ENCODE measurements at regions not wholly inside any gene's neighbourhood (a gene's known extent, or its start where the extent isn't known, plus 50 kb on each side); places are given as distances from the start of the nearest gene placed in this dataset.

DNA sequence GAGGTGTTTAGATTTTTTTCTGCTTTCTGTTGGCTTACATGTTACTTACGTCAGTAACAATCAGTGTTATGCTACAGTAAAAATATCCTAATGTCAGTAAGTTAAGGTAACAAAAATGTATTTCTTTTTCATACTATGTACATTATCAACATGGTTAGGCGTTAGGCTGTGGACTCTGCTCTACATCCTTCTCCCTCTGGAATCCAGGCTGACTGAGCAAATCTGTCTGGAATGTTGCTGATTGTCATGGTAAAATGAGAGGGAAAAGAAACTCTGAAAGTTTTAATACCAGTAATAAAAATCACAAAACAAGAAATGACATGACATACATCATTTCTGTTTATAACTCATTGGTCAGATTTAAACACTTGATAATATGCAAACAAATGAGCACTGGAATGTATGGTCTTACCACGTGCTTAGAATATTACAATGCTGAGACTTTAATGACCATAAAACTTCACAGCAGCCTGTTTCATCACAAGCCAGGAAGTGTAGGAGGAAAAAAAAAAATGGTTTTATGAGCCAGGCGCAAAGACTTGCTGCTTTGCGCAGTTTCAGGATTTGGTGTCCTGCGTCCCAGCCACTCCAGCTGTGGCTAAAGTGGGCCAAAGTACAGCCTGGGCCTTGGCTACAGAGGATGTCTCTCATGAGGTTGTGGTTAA is 252.4 kb downstream of the FSIP2 start:
- no peak for DNase-seq

DNA sequence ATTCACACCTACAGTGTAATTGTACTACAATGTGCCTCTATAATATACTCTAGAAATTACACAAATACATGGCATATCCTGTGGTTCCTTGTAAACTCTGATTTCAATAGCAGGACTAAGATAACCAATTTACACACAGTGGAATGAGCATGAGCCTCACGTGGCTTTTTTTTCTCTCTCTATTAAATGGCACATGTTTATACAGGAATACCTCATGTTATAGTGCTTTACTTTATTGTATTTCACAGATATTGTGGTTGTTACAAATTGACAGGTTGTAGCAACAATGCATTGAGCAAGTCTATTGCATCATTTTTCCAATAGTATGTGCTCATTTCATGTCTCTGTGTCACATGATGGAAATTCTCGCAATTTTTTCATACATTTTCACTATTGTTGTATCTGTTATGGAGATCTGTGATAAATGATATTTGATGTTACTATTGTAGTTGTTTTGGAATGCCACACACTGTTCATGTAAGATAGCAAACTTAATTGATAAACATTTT is 260.0 kb downstream of the FSIP2 start:
- DNase-seq: no peak

DNA sequence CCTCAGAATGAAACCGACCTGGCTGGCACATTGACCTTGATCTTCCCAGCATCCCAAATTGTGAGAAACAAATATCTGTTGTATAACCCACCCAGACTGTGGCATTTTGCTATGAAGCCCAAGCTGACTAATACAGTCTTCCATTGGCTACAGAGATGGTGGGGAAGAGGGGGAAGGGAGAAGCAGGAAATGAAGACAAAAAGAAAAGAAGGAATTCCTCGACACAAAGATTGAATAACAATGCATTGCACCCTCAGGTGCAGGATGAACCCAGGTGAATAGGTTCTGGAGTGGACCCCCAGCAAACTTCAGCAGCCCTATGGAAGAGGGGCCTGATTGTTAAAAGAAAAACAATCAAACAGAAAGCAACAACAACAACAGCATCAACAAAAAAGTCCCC is 270.7 kb downstream of the FSIP2 start:
- DNase-seq: no peak

DNA sequence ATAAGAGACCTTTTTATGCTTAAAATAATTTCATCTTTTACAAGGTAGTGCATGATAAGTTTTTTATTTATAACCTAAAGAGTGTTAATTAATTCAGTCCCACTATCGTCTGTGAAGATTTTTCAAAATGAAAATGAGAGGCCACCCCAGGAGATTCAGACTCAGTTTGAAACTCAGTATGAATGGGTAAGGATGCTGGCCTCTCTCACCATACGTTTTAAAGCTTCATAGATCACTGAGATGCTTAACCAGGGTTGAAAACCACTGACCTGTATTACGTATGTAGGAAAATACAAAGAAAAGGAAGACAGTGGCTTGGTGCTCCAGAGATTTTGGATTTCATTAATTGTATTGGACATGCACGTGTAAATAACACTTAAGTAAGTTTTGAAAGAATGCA is 278.7 kb downstream of the FSIP2 start:
- DNase-seq: no peak

DNA sequence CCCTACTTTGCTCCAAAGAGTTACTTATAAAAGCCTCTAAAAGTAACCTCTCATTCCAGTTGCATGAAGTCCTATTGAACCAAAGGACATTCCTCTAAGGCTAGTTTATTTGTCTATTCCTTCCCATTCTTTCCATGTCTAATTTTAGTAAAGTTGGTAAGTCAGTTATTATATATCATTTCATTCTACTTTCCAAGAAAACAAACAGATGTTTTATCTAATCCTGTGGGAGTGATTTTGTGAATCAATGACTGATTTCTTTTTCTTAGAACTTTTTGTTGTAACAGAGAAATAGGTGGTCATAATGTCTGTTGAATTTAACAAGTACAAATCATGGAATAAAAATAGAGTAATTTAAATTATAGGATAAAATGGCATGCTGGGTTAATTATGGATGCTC is 286.3 kb downstream of the FSIP2 start:
- no peak for DNase-seq

DNA sequence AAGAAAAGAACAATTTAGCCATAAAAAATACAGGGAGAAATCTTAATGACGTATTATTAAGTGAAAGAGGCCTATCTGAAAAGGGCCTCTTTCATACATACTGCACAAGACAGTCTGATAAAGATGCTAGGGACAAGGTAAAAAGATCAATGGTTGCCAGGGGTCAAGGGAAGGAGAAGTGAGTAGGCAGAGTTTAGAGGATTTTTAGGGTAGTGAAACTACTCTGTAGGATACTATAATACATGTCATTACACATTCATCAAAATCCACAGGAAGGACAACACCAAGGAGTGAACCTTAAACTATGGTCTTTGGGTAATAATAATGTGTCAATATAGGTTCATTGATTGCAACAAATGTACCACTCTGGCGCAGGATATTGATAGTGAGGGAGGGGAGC is 289.3 kb downstream of the FSIP2 start:
- DNase-seq: no peak

DNA sequence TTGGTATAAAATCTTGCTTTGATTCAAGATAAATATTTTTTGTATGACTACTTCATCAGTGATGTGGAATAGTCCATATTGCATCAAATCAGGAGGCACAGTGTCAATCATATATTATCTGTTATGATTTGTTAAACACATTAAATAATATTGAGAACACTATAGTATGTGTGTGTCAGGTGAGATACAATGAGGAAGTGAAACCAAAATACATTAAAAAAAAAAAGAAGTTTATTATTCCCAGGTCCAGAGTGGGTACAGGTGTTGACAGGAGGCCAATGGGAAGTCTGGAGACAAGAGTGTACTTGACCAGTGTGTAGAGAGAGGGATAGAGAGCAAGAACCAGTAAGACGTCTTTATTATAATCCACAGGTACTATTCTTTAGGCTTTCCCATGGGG is 292.6 kb downstream of the FSIP2 start:
- DNase-seq: no peak

DNA sequence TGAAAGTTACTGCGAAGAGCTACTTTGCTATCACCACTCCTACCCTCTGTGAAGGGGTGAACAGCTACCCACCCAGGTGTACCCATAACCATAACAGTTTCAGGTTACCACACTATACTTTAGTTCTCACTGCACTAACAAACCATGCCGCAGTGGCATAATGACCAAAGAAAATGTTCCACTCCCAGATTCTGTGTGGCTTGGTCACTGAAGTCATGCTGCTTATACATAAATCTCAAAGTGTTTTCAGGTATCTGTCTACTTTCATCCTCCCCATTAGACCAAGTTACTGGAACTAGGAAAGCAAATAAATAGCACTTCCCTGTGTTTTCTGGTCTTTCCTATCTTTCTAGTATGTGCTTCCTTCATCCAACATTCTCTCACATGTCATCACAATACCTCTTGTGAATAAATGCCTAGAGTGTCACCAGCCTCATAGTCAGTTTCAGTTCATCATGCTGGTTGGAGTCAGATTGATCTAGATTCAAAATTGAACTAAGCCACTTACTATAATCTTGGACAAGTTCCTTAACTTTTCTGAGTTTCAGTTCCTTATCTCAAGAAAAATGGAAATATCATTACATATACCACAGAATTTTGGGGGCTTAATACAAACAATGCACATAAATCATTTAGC is 293.6 kb downstream of the FSIP2 start:
- DNase-seq: no peak

DNA sequence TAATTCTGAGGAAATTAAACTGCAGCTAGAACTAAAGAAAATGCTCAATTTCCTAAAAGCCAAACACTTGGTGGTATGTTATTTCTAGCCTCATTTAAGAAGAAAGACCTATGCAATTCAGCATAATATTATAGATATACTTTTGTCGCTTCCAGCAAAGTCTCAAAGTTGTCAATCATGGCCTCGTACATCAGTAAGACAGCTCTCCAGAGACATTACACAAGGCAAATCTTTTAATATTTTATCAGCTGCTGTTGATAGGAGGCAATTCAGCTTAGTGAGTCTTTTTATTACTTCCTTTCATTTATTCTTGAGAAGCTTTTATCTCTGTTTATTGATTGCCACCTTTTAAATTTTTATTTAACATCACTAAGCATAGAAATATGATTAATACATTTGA is 294.3 kb downstream of the FSIP2 start:
- DNase-seq: no peak

DNA sequence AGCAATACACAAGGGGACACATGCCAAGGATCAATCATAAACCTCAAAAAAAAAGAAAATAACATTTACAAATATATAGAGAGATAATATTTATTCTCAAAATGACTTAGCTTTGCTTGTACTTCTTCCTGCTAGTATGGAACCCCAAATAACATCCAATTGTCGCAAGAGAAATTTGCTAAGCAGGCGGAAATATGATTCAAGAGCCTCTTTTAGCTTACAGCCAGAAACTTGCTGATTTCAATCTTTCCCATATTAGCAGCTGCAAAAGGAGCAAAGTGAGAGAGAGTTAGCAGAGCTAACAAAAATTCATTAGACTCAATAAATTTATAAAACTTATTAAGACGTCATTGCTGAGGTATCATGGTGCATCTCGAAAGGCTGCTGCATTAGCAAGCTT is 294.9 kb downstream of the FSIP2 start:
- DNase-seq: no peak

DNA sequence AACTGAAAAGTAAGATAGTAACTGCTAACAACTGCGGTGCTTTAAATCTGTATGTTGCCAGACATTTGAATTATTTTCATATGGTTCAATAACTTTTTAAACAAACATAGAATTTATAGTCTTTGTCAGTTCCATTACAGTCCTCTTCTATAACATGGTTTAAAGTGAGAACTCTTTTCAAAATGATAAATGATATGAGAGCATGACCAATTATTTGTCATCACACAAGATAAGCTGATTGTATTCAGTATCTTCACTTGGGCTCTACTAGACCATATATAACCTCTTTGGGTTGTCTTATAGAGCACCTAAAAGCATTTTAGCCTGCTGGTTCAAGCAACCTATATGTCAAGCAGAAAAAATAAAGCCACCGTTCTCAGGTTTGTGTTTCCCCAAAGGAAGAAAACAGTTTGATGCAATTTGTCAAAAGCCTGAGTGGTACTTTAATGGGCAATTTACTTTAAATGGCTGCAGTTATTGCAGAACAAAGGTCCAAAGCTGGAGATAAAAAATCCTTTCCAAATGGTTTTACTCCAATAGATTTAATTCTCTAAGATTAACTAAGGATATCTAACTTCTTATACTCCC is 298.4 kb downstream of the FSIP2 start:
- DNase-seq: no peak

DNA sequence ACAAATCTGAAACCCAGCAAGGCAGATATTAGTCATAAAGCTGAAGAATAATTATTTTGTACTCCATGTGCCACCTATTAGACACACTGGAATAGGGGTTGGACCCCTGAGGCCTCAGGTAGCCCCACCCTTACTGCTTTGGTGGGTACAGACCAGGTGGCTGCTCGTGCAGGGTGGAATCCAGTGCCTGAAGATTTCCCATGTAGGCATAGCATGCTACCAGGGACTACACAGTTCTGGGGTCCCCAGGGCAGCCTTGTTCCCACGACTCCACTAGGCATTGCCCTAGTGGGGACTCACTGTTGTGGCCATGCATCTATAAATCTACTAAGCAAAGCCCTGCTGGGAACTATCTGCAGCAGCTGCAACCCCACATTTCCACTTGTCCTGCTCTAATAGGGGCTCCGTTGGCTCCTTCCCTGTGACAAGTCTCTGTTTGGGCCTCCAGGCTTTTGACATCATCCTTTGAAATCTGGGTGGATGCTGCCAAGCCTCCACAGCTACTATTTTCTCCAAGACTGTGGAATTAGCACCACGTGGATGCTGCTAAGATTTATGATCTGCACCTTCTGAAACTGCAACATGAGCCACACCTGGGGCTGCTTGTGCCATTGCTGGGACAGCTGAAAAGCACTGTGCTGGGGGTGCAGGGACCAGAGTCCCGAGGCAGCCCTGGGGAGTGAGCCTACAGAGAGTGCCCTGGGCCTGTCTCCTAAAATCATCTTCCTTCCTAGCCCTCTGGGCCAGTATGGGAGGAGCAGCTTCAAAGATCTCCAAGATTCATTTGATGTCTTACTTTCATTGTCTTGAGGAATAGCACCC is 303.8 kb downstream of the FSIP2 start:
- no peak for DNase-seq

DNA sequence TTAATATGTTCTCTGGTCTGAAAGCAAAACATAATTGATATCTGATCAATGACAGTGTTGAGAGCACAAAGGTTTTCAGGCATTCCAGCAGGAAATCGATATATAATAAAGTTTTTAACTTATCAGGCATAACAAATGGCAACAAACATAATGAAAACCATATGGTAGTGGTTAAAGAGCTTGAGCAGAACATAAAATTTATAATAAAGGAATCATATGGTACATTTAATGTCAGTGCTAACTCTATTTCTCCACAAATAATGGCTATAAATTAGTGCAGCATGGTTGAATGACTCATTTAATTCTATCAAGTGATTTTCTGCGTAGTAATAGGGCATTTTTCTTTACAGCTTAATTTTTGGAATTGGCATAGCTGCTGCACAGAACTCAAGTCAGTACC is 306.2 kb downstream of the FSIP2 start:
- no peak for DNase-seq

DNA sequence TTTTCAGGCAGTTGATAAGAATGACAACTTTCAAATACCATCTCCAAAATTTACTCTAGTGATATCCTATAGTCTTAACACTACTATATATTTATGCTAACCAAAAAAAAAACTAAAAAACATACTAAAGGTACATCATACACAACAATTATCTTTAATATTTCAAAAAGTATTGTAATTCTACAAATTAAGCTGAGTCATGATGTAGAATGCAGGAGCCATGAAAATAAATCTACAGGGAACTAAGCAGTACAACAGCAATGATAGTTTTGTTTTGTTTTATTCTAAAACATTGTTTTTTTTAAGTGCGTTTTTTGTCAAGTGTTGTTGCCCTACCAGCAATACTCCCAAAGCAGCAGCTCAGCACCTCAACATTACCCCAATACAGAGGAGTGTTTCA is 314.3 kb downstream of the FSIP2 start:
- no peak for DNase-seq

DNA sequence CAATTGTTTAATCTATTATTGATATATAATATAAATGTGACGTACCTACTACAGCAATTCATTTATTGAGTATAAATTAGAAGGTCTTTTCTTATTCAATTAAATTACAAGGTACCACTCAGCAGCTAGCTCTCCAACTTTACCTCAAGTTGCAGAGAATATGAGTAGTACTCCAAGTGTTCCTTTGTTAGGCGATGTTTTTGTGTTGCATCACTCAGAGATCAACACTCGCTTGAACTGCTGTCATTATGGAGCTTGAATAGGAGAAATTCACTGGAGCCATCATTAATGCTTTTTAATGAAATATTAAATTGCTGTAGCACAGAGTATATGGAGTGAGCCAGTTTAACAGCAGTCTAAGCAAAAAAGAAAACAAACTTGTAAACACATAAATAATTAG is 320.0 kb downstream of the FSIP2 start:
- peak in 1 of 2 experiments; percentile 33 for DNase-seq

DNA sequence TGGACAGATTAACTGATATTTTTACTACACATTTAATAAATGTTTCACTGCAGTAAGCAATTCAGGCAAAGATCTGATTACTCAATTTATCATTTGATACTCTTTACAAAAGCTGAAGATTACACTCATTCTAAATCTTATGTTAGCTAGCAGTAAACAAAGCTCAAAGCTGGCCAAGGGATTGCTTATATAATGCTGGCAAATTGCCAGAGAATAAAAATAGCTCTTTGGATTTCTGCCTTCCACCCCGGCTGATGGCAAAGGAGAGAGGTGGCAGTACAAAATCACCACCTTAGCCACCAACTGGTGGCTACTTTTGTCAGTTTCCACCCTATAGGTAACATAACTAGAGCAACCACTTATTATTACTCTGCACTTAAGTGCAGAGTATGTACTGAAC is 320.5 kb downstream of the FSIP2 start:
- DNase-seq: peak; percentile 36 to 78

DNA sequence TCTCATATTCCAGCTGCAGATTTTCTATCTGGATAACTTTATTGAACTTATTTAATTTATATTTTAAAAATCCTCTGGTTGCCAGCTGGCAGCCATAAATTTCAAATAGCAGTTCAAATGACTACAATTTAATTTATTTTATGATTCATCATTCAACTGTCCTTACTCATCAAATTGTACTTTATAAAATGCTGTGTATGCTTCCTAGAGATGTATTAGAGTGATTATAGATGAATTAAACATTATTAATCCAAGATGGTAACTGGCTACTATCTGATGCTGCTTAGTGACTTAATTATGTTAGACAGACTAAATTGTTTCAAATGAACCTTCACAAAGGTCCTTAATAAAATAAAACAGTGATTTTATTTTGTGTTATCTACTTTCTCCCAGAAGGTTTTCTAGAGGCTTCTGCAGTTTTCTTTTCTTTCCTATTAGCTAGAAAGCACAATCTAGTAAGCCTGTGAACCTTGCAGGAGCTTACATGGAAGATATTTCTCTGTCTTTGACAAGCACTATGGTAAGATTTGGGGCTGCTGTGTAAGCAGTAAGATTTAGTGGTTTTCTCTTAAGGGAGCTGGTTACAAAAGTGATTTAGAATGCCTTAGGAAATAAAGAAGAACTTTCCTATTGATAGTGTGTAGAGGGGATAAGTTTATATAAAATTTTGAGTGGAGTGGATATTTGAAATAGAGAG is 322.3 kb downstream of the FSIP2 start:
- DNase-seq: no peak

DNA sequence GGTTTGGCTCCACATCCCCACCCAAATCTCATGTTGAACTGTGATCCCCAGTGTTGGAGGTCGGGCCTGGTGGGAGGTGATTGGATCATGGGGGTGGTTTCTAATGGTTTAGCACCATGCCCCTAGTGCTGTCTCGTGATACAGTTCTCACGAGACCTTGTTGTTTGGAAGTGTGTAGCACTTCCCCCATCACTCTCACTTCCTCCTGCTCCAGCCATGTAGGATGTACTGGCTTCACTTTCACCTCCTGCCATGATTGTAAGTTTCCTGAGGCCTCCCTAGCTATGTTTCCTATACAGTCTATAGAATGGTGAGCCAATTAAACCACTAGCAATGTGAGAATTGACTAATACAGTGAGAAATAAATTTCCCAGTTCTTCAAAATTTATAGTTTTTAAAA is 325.9 kb downstream of the FSIP2 start:
- no peak for DNase-seq

DNA sequence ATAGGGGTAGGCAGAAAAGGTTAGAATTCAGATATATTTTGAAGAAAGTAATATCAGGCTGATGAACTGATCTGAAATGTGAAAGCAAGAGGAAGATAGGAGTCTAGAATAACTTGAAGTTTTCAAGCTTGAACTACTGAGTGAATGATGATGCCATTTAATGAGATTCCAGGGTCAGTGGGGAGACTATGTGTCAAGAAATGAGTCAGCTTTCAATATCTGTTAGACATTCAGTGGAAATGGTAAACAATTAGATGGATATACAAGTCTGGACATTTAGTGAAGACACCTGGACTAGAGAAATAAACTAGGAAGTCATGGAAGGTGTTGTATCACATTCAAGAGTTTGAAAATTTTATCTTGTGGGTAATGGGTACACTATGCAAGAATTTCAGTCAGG is 326.9 kb downstream of the FSIP2 start:
- DNase-seq: no peak

DNA sequence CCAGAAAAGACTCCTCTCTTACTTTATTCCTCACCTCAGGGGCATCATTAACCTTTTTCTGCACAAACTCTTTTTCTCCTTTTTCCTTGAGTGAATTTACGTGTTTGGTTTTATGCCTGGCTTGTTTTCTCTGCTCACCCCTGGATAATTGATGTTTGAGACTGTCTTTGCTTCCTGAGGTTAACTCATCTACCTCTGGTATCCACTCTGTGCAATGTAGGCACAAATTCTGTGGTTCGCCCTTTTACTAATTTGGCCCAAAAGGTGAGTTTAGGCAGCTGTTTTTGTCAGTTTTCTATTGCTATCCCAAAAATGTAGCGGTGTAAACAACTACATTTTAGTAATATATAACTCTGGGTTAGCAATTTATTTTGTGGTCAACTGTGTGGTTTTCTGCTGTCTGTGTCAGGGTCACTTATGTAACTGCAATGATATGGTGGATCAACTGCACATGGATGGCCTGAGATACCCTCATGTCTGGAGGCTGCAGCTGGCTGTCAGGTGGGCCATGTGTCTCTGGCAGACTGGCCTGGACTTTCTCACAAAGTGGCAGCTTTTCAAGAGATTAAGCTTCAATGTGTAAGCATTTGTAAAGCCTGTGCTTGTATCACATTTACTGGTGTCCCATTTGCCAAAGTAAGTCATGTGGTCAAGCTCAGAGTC is 329.7 kb downstream of the FSIP2 start:
- no peak for DNase-seq

DNA sequence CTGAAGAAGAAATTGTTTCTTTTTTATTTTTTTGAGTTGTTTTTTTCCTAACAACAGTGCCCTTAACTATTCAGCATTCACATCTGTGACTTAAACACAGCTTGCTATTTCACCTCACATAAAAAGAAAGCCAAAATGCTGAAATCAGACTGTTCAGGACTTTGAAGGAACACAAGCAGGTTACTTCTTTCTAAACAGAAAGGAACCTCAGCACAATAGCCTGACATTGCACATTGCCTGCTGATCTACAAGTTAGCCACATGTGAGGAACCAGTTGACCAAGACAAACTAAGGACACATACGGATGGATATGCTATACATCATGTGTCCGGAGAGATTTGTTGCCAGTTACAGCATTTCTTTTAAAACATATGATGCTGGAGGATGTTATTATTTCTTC is 331.1 kb downstream of the FSIP2 start:
- DNase-seq: no peak

DNA sequence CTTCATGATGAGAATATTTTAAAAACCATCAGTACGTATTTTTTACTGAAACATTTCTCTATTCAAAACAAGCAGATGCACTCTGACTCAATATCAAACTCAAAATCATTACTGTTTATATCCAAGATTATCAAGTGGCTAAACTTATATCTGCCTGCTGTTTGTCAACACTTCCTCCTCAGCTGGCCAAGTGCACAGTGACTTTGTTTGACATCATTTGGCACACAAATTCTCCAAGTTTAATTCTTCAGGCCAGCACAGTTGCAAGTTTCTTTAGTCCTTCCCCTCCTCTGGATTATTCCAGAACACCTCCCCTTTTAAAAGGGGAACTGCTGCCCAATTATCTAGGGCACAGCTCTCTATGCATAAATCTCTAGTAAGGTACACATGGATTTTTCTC is 346.6 kb downstream of the FSIP2 start:
- no peak for DNase-seq

Data from NCI-H446 (cell line).